ENCODE measurements at regions not wholly inside any gene's neighbourhood (a gene's known extent, or its start where the extent isn't known, plus 50 kb on each side); places are given as distances from the start of the nearest gene placed in this dataset.

DNA sequence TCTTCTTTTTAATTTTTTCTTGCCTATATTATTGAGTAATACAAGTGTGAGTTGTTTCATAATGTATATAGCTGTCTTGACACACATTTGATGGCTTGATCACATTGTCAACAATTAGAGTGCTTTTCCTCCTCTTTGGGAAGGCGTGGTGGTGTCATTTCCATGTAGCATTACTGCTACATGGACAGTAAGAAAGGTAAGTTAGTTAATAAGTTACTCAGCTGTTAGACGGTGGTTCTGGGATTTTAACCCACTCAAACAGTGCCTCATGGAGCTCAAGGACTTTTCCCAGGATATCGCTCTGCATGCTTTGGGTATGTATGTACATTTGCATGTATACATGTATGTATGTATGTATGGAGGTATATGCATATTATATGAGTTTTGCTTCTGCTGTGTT, 94.6 kb downstream of the HAPSTR1 start:
- Histone ChIP-seq H4K20me1 (replicated peaks; ENCODE audit: insufficient read depth) (no peaks in the 10 kb centered on the region), H3K9me2 (ENCODE audit: insufficient read depth) (peaks cover 4% of the 10 kb centered on the region; the same call in 1 of the 2 replicates), H3K4me3 (no peak overlapping the region), H3F3A (replicated peaks; ENCODE audit: low read depth) (no peaks in the 10 kb centered on the region), H2AFZ (no peak overlapping the region), H3K27me3 (ENCODE audit: insufficient read depth) (peaks cover 11% of the 10 kb centered on the region), H3K36me3 (ENCODE audit: insufficient read depth) (no peaks in the 10 kb centered on the region), H3K27ac (ENCODE audit: low read depth) (no peak overlapping the region), H3K4me2 (no peak overlapping the region), H3K4me1 (ENCODE audit: insufficient read depth) (no peaks in the 10 kb centered on the region), H3K79me2 (replicated peaks; ENCODE audit: insufficient read depth) (no peaks in the 10 kb centered on the region)
- no peak overlapping the region for H3K4me3 Mint-ChIP-seq
- DNase-seq (ENCODE audit: low spot score) (no peak), ATAC-seq (no peak)
- peaks cover 2% of the 10 kb centered on the region for H3K27me3 Mint-ChIP-seq (ENCODE audit: insufficient read depth, low read depth, poor library complexity)
- no peaks in the 10 kb centered on the region; the same call in 2 of the 3 replicates for H3K4me1 Mint-ChIP-seq
- H3K36me3 Mint-ChIP-seq (ENCODE audit: low read depth), result no peaks in the 10 kb centered on the region
- H3K9me3 Mint-ChIP-seq, result peaks cover 8% of the 10 kb centered on the region; the same call in 2 of the 3 replicates
- no peak overlapping the region for H3K27ac Mint-ChIP-seq
- no peak for TF ChIP-seq ZNF331 (CRISPR knock-in tag; IDR thresholded peaks at IDR 0.05; ENCODE audit: low read depth)
- TF ChIP-seq EZH2 (IDR thresholded peaks at IDR 0.05; ENCODE audit: low read depth, unreplicated experiment), result no peak
- TF ChIP-seq, protein P1, sequence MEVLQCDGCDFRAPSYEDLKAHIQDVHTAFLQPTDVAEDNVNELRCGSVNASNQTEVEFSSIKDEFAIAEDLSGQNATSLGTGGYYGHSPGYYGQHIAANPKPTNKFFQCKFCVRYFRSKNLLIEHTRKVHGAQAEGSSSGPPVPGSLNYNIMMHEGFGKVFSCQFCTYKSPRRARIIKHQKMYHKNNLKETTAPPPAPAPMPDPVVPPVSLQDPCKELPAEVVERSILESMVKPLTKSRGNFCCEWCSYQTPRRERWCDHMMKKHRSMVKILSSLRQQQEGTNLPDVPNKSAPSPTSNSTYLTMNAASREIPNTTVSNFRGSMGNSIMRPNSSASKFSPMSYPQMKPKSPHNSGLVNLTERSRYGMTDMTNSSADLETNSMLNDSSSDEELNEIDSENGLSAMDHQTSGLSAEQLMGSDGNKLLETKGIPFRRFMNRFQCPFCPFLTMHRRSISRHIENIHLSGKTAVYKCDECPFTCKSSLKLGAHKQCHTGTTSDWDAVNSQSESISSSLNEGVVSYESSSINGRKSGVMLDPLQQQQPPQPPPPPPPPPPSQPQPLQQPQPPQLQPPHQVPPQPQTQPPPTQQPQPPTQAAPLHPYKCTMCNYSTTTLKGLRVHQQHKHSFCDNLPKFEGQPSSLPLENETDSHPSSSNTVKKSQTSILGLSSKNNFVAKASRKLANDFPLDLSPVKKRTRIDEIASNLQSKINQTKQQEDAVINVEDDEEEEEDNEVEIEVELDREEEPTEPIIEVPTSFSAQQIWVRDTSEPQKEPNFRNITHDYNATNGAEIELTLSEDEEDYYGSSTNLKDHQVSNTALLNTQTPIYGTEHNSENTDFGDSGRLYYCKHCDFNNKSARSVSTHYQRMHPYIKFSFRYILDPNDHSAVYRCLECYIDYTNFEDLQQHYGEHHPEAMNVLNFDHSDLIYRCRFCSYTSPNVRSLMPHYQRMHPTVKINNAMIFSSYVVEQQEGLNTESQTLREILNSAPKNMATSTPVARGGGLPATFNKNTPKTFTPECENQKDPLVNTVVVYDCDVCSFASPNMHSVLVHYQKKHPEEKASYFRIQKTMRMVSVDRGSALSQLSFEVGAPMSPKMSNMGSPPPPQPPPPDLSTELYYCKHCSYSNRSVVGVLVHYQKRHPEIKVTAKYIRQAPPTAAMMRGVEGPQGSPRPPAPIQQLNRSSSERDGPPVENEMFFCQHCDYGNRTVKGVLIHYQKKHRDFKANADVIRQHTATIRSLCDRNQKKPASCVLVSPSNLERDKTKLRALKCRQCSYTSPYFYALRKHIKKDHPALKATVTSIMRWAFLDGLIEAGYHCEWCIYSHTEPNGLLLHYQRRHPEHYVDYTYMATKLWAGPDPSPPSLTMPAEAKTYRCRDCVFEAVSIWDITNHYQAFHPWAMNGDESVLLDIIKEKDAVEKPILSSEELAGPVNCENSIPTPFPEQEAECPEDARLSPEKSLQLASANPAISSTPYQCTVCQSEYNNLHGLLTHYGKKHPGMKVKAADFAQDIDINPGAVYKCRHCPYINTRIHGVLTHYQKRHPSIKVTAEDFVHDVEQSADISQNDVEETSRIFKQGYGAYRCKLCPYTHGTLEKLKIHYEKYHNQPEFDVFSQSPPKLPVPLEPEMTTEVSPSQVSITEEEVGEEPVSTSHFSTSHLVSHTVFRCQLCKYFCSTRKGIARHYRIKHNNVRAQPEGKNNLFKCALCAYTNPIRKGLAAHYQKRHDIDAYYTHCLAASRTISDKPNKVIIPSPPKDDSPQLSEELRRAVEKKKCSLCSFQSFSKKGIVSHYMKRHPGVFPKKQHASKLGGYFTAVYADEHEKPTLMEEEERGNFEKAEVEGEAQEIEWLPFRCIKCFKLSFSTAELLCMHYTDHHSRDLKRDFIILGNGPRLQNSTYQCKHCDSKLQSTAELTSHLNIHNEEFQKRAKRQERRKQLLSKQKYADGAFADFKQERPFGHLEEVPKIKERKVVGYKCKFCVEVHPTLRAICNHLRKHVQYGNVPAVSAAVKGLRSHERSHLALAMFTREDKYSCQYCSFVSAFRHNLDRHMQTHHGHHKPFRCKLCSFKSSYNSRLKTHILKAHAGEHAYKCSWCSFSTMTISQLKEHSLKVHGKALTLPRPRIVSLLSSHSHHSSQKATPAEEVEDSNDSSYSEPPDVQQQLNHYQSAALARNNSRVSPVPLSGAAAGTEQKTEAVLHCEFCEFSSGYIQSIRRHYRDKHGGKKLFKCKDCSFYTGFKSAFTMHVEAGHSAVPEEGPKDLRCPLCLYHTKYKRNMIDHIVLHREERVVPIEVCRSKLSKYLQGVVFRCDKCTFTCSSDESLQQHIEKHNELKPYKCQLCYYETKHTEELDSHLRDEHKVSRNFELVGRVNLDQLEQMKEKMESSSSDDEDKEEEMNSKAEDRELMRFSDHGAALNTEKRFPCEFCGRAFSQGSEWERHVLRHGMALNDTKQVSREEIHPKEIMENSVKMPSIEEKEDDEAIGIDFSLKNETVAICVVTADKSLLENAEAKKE (CRISPR knock-in tag; IDR thresholded peaks at IDR 0.05), result no peak
- no peak for TF ChIP-seq NANOG (IDR thresholded peaks at IDR 0.05; ENCODE audit: borderline replicate concordance)
- no peak for TF ChIP-seq EZH2phosphoT487 (IDR thresholded peaks at IDR 0.05; ENCODE audit: unreplicated experiment)
- TF ChIP-seq ZNF114 (CRISPR knock-in tag; IDR thresholded peaks at IDR 0.05), result no peak
- TF ChIP-seq JUNB (IDR thresholded peaks at IDR 0.05; ENCODE audit: unreplicated experiment), result no peak
- TF ChIP-seq POLR2AphosphoS5 (IDR thresholded peaks at IDR 0.05; ENCODE audit: low read depth), result no peak
- TF ChIP-seq STAT1 (IDR thresholded peaks at IDR 0.05; ENCODE audit: unreplicated experiment), result no peak
- TF ChIP-seq, protein P2, sequence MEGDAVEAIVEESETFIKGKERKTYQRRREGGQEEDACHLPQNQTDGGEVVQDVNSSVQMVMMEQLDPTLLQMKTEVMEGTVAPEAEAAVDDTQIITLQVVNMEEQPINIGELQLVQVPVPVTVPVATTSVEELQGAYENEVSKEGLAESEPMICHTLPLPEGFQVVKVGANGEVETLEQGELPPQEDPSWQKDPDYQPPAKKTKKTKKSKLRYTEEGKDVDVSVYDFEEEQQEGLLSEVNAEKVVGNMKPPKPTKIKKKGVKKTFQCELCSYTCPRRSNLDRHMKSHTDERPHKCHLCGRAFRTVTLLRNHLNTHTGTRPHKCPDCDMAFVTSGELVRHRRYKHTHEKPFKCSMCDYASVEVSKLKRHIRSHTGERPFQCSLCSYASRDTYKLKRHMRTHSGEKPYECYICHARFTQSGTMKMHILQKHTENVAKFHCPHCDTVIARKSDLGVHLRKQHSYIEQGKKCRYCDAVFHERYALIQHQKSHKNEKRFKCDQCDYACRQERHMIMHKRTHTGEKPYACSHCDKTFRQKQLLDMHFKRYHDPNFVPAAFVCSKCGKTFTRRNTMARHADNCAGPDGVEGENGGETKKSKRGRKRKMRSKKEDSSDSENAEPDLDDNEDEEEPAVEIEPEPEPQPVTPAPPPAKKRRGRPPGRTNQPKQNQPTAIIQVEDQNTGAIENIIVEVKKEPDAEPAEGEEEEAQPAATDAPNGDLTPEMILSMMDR (conservative IDR thresholded peaks at IDR 0.05; ENCODE audit: low read depth in 2 of 2), result no peak
